ENCODE measurements at regions not wholly inside any gene's neighbourhood (a gene's known extent, or its start where the extent isn't known, plus 50 kb on each side); places are given as distances from the start of the nearest gene placed in this dataset.

DNA sequence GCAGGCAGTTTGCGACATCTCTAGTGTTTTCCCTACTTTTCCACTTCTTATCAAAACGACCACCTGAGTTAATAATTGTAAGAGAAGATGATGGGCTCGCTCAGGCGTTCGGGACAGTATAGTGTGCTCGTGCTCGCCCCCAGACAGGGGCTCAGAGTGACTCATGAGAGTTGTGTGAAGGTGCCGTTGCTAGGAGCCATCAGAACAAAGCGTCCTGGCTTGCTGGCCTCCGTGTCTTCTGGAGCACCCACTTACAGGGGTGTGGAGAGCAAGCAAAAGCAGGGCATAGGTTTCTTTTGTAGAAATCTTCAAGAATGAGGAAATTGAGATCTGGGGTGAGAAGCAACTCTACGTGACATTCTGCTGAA lies 73.0 kb upstream of the ADGRG2 start:
- Histone ChIP-seq H3K4me3 (ENCODE audit: low read depth in 2 of 2, low read length in 1 of 2) (no peak overlapping the region), H2AFZ (ENCODE audit: low read depth) (no peak overlapping the region), H4K20me1 (ENCODE audit: insufficient read depth) (no peaks in the 10 kb centered on the region), H3K36me3 (replicated peaks in 1 of 2; ENCODE audit: control insufficient read depth in 1 of 2, insufficient read depth in 2 of 2, low read length in 1 of 2) (no peaks in the 10 kb centered on the region), H3K27me3 (ENCODE audit: insufficient read depth) (no peaks in the 10 kb centered on the region; the same call in 1 of the 2 replicates), H3K9me3 (no peaks in the 10 kb centered on the region), H3K79me2 (ENCODE audit: insufficient read depth) (no peaks in the 10 kb centered on the region), H3F3A (replicated peaks; ENCODE audit: insufficient read depth) (no peaks in the 10 kb centered on the region), H3K27ac (ENCODE audit: low read depth in 2 of 2, low read length in 1 of 2) (no peak overlapping the region), H3K4me1 (ENCODE audit: control insufficient read depth in 1 of 2, insufficient read depth in 2 of 2, low read depth in 1 of 2, low read length in 1 of 2) (no peaks in the 10 kb centered on the region; a peak in 1 of 4 replicates), H3K9ac (no peak overlapping the region), H3K4me2 (no peak overlapping the region), H3K9me2 (no peaks in the 10 kb centered on the region)
- 18% methylated on average over 10 of the region's 11 CpGs for WGBS (ENCODE audit: low lambda C conversion rate)
- CTCF ChIA-PET: interaction anchor here (1.3 kb wide), 1 partner anchor 139 kb away, joined by 5 read pairs; no protein-coding TSS in a partner anchor
- DNase-seq: no peak
- TF ChIP-seq, protein P1, sequence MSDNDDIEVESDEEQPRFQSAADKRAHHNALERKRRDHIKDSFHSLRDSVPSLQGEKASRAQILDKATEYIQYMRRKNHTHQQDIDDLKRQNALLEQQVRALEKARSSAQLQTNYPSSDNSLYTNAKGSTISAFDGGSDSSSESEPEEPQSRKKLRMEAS (IDR thresholded peaks at IDR 0.05; ENCODE audit: low read depth): no peak
- TF ChIP-seq NRF1 (IDR thresholded peaks at IDR 0.05; ENCODE audit: low read depth, low read length) (no peak), EZH2phosphoT487 (IDR thresholded peaks at IDR 0.05; ENCODE audit: borderline replicate concordance, low read depth) (no peak), EP300 (IDR thresholded peaks at IDR 0.05; ENCODE audit: borderline replicate concordance in 1 of 2, low read depth in 1 of 2, low read length in 1 of 2) (no peak), GABPA (IDR thresholded peaks at IDR 0.05; ENCODE audit: low read depth) (no peak), CHD2 (IDR thresholded peaks at IDR 0.05; ENCODE audit: low read length, partially characterized antibody) (no peak), MEF2A (IDR thresholded peaks at IDR 0.05; ENCODE audit: borderline replicate concordance, low read depth) (no peak), RCOR1 (IDR thresholded peaks at IDR 0.05; ENCODE audit: low read length) (no peak), TEAD4 (IDR thresholded peaks at IDR 0.05; ENCODE audit: borderline replicate concordance, insufficient read depth) (no peak), ELF1 (IDR thresholded peaks at IDR 0.05) (no peak)
- TF ChIP-seq, protein P2, sequence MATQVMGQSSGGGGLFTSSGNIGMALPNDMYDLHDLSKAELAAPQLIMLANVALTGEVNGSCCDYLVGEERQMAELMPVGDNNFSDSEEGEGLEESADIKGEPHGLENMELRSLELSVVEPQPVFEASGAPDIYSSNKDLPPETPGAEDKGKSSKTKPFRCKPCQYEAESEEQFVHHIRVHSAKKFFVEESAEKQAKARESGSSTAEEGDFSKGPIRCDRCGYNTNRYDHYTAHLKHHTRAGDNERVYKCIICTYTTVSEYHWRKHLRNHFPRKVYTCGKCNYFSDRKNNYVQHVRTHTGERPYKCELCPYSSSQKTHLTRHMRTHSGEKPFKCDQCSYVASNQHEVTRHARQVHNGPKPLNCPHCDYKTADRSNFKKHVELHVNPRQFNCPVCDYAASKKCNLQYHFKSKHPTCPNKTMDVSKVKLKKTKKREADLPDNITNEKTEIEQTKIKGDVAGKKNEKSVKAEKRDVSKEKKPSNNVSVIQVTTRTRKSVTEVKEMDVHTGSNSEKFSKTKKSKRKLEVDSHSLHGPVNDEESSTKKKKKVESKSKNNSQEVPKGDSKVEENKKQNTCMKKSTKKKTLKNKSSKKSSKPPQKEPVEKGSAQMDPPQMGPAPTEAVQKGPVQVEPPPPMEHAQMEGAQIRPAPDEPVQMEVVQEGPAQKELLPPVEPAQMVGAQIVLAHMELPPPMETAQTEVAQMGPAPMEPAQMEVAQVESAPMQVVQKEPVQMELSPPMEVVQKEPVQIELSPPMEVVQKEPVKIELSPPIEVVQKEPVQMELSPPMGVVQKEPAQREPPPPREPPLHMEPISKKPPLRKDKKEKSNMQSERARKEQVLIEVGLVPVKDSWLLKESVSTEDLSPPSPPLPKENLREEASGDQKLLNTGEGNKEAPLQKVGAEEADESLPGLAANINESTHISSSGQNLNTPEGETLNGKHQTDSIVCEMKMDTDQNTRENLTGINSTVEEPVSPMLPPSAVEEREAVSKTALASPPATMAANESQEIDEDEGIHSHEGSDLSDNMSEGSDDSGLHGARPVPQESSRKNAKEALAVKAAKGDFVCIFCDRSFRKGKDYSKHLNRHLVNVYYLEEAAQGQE (IDR thresholded peaks at IDR 0.05; ENCODE audit: low read depth, low read length): no peak
- POLR2A ChIA-PET: no interaction called here

DNA sequence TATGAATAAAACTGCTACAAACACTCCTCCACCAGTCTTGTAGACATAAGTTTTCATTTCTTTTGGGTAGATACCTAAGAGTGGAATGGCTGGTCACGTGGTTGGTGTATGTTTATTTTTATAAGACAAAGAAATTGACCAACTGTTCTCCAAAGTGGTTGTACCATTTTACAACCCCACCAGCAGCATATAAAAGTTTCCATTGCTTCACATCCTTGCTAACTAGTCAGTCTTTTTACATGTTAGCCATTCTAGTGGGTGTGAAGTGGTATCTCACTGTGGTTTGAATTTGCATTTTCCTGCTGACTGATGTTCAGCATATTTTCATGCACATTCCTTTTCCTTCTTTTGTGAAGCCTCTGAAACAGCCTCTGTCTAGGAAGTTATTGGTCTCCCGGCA lies 76.2 kb upstream of the ADGRG2 start:
- H2AFZ ChIP-seq (ENCODE audit: low read depth): no peak overlapping the region
- DNase-seq: no peak
- no peak overlapping the region for H3K27ac ChIP-seq (ENCODE audit: low read depth in 2 of 2, low read length in 1 of 2)
- H3K4me1 ChIP-seq (ENCODE audit: control insufficient read depth in 1 of 2, insufficient read depth in 2 of 2, low read depth in 1 of 2, low read length in 1 of 2): no peaks in the 10 kb centered on the region; a peak in 1 of 4 replicates
- H3K79me2 ChIP-seq (ENCODE audit: insufficient read depth): no peaks in the 10 kb centered on the region
- CTCF ChIA-PET: no interaction called here
- H3K4me2 ChIP-seq: no peak overlapping the region
- WGBS (ENCODE audit: low lambda C conversion rate): 37% methylated on average over 2 of the region's 2 CpGs
- H4K20me1 ChIP-seq (ENCODE audit: insufficient read depth): no peaks in the 10 kb centered on the region
- H3K9ac ChIP-seq: no peak overlapping the region
- no peak overlapping the region for H3K4me3 ChIP-seq (ENCODE audit: low read depth in 2 of 2, low read length in 1 of 2)
- no peaks in the 10 kb centered on the region for H3K9me3 ChIP-seq
- no peaks in the 10 kb centered on the region for H3K9me2 ChIP-seq
- no peaks in the 10 kb centered on the region; the same call in 1 of the 2 replicates for H3K27me3 ChIP-seq (ENCODE audit: insufficient read depth)
- no peaks in the 10 kb centered on the region for H3K36me3 ChIP-seq (replicated peaks in 1 of 2; ENCODE audit: control insufficient read depth in 1 of 2, insufficient read depth in 2 of 2, low read length in 1 of 2)
- no peaks in the 10 kb centered on the region for H3F3A ChIP-seq (replicated peaks; ENCODE audit: insufficient read depth)
- POLR2A ChIA-PET: no interaction called here
- TF ChIP-seq FOXJ3 (CRISPR knock-in tag; IDR thresholded peaks at IDR 0.05) (no peak), RXRA (IDR thresholded peaks at IDR 0.05; ENCODE audit: borderline replicate concordance, low read depth) (no peak), RAD21 (IDR thresholded peaks at IDR 0.05; ENCODE audit: low read length) (no peak), CHD2 (IDR thresholded peaks at IDR 0.05; ENCODE audit: low read length, partially characterized antibody) (no peak), RFX5 (IDR thresholded peaks at IDR 0.05; ENCODE audit: low read length) (no peak), TEAD4 (IDR thresholded peaks at IDR 0.05; ENCODE audit: borderline replicate concordance, insufficient read depth) (no peak), TCF12 (IDR thresholded peaks at IDR 0.05) (no peak), YY1 (IDR thresholded peaks at IDR 0.05; ENCODE audit: low read depth) (no peak), JUND (IDR thresholded peaks at IDR 0.05) (no peak), FOSL2 (IDR thresholded peaks at IDR 0.05; ENCODE audit: borderline replicate concordance, low read depth) (no peak), GATA2 (CRISPR knock-in tag; IDR thresholded peaks at IDR 0.05) (no peak), SMC3 (IDR thresholded peaks at IDR 0.05; ENCODE audit: low read depth, low read length) (no peak), NFIC (IDR thresholded peaks at IDR 0.05; ENCODE audit: borderline replicate concordance) (no peak)
- TF ChIP-seq, protein P3, sequence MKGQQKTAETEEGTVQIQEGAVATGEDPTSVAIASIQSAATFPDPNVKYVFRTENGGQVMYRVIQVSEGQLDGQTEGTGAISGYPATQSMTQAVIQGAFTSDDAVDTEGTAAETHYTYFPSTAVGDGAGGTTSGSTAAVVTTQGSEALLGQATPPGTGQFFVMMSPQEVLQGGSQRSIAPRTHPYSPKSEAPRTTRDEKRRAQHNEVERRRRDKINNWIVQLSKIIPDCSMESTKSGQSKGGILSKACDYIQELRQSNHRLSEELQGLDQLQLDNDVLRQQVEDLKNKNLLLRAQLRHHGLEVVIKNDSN (IDR thresholded peaks at IDR 0.05; ENCODE audit: borderline replicate concordance, low read depth): no peak
- TF ChIP-seq, protein P4, sequence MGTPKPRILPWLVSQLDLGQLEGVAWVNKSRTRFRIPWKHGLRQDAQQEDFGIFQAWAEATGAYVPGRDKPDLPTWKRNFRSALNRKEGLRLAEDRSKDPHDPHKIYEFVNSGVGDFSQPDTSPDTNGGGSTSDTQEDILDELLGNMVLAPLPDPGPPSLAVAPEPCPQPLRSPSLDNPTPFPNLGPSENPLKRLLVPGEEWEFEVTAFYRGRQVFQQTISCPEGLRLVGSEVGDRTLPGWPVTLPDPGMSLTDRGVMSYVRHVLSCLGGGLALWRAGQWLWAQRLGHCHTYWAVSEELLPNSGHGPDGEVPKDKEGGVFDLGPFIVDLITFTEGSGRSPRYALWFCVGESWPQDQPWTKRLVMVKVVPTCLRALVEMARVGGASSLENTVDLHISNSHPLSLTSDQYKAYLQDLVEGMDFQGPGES (IDR thresholded peaks at IDR 0.05; ENCODE audit: low read depth, low read length): no peak
- TF ChIP-seq, protein P5, sequence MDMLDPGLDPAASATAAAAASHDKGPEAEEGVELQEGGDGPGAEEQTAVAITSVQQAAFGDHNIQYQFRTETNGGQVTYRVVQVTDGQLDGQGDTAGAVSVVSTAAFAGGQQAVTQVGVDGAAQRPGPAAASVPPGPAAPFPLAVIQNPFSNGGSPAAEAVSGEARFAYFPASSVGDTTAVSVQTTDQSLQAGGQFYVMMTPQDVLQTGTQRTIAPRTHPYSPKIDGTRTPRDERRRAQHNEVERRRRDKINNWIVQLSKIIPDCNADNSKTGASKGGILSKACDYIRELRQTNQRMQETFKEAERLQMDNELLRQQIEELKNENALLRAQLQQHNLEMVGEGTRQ (IDR thresholded peaks at IDR 0.05; ENCODE audit: borderline replicate concordance, low read depth, low read length): no peak
